WTC11 (cell line): ENCODE measurements at regions not wholly inside any gene's neighbourhood (a gene's known extent, or its start where the extent isn't known, plus 50 kb on each side); places are given as distances from the start of the nearest gene placed in this dataset.

Experiments
- ATAC-seq: fragments of 200-7000 bp; cut with Tn5 transposase; 2 replicates; pipeline ENCODE4 v1.10.0; 2021; ENCODE audit warnings: mild to moderate bottlenecking, moderate library complexity
- CTCF ChIA-PET: fragments of 300-600 bp; sonication (Branson Sonifier 250); formaldehyde crosslinking; loops from one replicate; lab custom pipeline; 2021; ENCODE audit warnings: antibody characterized with exemption; lab: Charles Lee
- POLR2A ChIA-PET: fragments of 350-600 bp; sonication (Branson Sonifier 250); formaldehyde crosslinking; loops from one replicate; lab custom pipeline; 2021; ENCODE audit warnings: antibody characterized with exemption; lab: Charles Lee
- DNase-seq: peaks from one replicate; pipeline ENCODE4 v3.0.0; 2021; ENCODE audit warnings: low spot score
- H3K27ac Mint-ChIP-seq: 2 replicates; pipeline ENCODE4 v1.8.0; 2021; ENCODE audit warnings: mixed read lengths
- H3K27me3 Mint-ChIP-seq: 2 replicates; pipeline ENCODE4 v1.8.0; 2021; ENCODE audit warnings: low read depth, mild to moderate bottlenecking, moderate library complexity, mixed read lengths
- H3K36me3 Mint-ChIP-seq: 2 replicates; pipeline ENCODE4 v1.8.0; 2021; ENCODE audit warnings: mixed read lengths
- H3K4me1 Mint-ChIP-seq: 2 replicates; pipeline ENCODE4 v1.8.0; 2022; ENCODE audit warnings: mixed read lengths
- H3K4me3 Mint-ChIP-seq: 2 replicates; pipeline ENCODE4 v1.8.0; 2021; ENCODE audit warnings: mild to moderate bottlenecking, moderate library complexity, mixed read lengths
- H3K9me3 Mint-ChIP-seq: 2 replicates; pipeline ENCODE4 v1.8.0; 2021; ENCODE audit warnings: mixed read lengths
- ATF1 ChIP-seq: sonication (generic); formaldehyde crosslinking; IDR thresholded peaks from 2 replicates; pipeline ENCODE4 v1.8.1; 2023; ENCODE audit warnings: mild to moderate bottlenecking, moderate library complexity, missing genetic modification reagents
- EMX1 ChIP-seq: fragments of 250-450 bp; sonication (Bioruptor Pico); IDR thresholded peaks from 2 replicates; pipeline ENCODE4 v1.8.0; 2021; ENCODE audit warnings: mild to moderate bottlenecking
- FOXJ3 ChIP-seq: sonication (generic); formaldehyde crosslinking; IDR thresholded peaks from 2 replicates; pipeline ENCODE4 v1.9.0; 2021; ENCODE audit warnings: missing genetic modification reagents, mild to moderate bottlenecking, borderline replicate concordance
- FOXP1 ChIP-seq: sonication (generic); formaldehyde crosslinking; IDR thresholded peaks from 2 replicates; pipeline ENCODE4 v1.8.0; 2022; ENCODE audit warnings: missing genetic modification reagents, mild to moderate bottlenecking, moderate library complexity, borderline replicate concordance
- KAT7 ChIP-seq: sonication (generic); formaldehyde crosslinking; IDR thresholded peaks from 2 replicates; pipeline ENCODE4 v1.8.1; 2023; ENCODE audit warnings: missing genetic modification reagents, mild to moderate bottlenecking, borderline replicate concordance
- NR2C2 ChIP-seq: sonication (generic); formaldehyde crosslinking; IDR thresholded peaks from 2 replicates; pipeline ENCODE4 v1.8.0; 2022; ENCODE audit warnings: mild to moderate bottlenecking, missing genetic modification reagents
- TEAD4 ChIP-seq: sonication (generic); formaldehyde crosslinking; IDR thresholded peaks from 2 replicates; pipeline ENCODE4 v1.8.0; 2022; ENCODE audit warnings: mild to moderate bottlenecking, missing genetic modification reagents
- TP53 ChIP-seq: sonication (generic); formaldehyde crosslinking; IDR thresholded peaks from 2 replicates; pipeline ENCODE4 v1.8.1; 2023; ENCODE audit warnings: mild to moderate bottlenecking, missing genetic modification reagents
- TF ChIP-seq, protein P1 (sequence below): sonication (generic); formaldehyde crosslinking; IDR thresholded peaks from 2 replicates; pipeline ENCODE4 v1.8.0; 2022; ENCODE audit warnings: missing genetic modification reagents
- TF ChIP-seq, protein P2 (sequence below): sonication (generic); formaldehyde crosslinking; IDR thresholded peaks from 2 replicates; pipeline ENCODE4 v1.8.0; 2023; ENCODE audit warnings: mild to moderate bottlenecking, missing genetic modification reagents
- TF ChIP-seq, protein P3 (sequence below): sonication (generic); formaldehyde crosslinking; IDR thresholded peaks from 2 replicates; pipeline ENCODE4 v1.8.1; 2023; ENCODE audit warnings: mild to moderate bottlenecking, missing genetic modification reagents
- TF ChIP-seq, protein P4 (sequence below): sonication (generic); formaldehyde crosslinking; conservative IDR thresholded peaks from 2 replicates; pipeline ENCODE4 v1.8.1; 2022; ENCODE audit warnings: mild to moderate bottlenecking, missing genetic modification reagents
- TF ChIP-seq, protein P5 (sequence below): sonication (generic); formaldehyde crosslinking; IDR thresholded peaks from 2 replicates; pipeline ENCODE4 v1.8.0; 2023; ENCODE audit warnings: missing genetic modification reagents

DNA sequence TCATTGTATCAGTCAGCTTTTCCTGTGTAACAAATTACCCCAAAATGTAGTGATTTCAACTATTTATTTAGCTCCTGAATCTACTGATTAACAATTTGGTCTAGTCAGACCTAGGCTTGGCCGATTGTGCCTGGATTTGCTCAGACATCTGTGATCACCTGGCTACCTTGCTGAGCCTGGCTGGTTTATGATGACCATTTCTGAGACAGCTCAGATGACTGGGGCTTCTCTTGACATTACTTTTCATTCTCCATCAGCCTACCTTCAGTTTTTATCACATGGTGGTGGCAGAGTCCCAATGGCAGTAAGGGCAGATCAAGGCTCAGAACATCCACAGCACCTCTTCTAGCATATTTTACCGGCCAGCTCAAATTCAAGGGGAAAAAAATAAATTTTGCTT, 286.3 kb downstream of the BTG1 start (continued):
- TF ChIP-seq, protein P1, sequence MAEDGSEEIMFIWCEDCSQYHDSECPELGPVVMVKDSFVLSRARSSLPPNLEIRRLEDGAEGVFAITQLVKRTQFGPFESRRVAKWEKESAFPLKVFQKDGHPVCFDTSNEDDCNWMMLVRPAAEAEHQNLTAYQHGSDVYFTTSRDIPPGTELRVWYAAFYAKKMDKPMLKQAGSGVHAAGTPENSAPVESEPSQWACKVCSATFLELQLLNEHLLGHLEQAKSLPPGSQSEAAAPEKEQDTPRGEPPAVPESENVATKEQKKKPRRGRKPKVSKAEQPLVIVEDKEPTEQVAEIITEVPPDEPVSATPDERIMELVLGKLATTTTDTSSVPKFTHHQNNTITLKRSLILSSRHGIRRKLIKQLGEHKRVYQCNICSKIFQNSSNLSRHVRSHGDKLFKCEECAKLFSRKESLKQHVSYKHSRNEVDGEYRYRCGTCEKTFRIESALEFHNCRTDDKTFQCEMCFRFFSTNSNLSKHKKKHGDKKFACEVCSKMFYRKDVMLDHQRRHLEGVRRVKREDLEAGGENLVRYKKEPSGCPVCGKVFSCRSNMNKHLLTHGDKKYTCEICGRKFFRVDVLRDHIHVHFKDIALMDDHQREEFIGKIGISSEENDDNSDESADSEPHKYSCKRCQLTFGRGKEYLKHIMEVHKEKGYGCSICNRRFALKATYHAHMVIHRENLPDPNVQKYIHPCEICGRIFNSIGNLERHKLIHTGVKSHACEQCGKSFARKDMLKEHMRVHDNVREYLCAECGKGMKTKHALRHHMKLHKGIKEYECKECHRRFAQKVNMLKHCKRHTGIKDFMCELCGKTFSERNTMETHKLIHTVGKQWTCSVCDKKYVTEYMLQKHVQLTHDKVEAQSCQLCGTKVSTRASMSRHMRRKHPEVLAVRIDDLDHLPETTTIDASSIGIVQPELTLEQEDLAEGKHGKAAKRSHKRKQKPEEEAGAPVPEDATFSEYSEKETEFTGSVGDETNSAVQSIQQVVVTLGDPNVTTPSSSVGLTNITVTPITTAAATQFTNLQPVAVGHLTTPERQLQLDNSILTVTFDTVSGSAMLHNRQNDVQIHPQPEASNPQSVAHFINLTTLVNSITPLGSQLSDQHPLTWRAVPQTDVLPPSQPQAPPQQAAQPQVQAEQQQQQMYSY: no peak
- TF ChIP-seq TEAD4 (CRISPR knock-in tag): no peak
- no peak for TF ChIP-seq FOXJ3 (CRISPR knock-in tag)
- no peak for TF ChIP-seq KAT7 (CRISPR knock-in tag)
- TF ChIP-seq, protein P2, sequence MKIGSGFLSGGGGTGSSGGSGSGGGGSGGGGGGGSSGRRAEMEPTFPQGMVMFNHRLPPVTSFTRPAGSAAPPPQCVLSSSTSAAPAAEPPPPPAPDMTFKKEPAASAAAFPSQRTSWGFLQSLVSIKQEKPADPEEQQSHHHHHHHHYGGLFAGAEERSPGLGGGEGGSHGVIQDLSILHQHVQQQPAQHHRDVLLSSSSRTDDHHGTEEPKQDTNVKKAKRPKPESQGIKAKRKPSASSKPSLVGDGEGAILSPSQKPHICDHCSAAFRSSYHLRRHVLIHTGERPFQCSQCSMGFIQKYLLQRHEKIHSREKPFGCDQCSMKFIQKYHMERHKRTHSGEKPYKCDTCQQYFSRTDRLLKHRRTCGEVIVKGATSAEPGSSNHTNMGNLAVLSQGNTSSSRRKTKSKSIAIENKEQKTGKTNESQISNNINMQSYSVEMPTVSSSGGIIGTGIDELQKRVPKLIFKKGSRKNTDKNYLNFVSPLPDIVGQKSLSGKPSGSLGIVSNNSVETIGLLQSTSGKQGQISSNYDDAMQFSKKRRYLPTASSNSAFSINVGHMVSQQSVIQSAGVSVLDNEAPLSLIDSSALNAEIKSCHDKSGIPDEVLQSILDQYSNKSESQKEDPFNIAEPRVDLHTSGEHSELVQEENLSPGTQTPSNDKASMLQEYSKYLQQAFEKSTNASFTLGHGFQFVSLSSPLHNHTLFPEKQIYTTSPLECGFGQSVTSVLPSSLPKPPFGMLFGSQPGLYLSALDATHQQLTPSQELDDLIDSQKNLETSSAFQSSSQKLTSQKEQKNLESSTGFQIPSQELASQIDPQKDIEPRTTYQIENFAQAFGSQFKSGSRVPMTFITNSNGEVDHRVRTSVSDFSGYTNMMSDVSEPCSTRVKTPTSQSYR (CRISPR knock-in tag): no peak
- TF ChIP-seq EMX1 (CRISPR knock-in tag): no peak

DNA sequence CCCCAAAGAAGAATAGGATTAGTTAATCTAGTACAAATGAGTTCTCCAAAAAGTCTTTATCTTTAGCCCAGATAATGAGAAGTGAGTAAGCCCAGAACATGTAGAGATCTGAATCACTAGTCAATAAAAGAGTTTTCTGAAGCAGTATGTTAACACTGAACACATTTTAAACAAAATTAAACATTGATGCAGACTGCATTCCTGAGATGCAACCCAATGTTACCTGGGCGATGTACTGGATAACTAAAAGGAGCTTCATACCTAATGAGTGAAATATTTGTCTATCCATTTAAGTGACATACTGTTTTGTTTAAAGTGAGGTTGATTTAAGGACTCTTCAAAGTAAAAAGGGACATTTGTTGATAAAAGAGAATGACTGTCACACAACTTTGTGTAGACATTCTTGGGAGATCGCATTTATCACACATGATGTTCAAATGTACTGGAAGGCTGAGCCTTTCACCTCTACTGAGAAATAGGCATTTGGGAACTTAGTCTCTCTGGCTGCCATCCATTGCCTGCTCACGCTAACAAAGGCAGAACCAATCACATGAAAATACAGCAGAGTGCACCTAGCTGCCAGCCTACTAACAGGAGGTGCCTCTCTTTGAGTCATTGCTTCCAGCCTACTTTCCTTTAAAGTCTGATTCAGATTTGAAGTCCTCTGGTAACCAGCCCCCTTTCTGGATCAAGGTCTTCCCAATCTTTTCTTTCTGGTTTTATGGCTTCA, 287.7 kb downstream of the BTG1 start:
- no peak for ATAC-seq
- TF ChIP-seq NR2C2 (CRISPR knock-in tag): no peak
- TF ChIP-seq, protein P3, sequence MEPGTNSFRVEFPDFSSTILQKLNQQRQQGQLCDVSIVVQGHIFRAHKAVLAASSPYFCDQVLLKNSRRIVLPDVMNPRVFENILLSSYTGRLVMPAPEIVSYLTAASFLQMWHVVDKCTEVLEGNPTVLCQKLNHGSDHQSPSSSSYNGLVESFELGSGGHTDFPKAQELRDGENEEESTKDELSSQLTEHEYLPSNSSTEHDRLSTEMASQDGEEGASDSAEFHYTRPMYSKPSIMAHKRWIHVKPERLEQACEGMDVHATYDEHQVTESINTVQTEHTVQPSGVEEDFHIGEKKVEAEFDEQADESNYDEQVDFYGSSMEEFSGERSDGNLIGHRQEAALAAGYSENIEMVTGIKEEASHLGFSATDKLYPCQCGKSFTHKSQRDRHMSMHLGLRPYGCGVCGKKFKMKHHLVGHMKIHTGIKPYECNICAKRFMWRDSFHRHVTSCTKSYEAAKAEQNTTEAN (CRISPR knock-in tag): no peak
- no peak for TF ChIP-seq TP53
- TF ChIP-seq ATF1: no peak
- TF ChIP-seq, protein P4, sequence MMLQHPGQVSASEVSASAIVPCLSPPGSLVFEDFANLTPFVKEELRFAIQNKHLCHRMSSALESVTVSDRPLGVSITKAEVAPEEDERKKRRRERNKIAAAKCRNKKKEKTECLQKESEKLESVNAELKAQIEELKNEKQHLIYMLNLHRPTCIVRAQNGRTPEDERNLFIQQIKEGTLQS: no peak
- TF ChIP-seq FOXP1 (CRISPR knock-in tag): no peak
- TF ChIP-seq, protein P5, sequence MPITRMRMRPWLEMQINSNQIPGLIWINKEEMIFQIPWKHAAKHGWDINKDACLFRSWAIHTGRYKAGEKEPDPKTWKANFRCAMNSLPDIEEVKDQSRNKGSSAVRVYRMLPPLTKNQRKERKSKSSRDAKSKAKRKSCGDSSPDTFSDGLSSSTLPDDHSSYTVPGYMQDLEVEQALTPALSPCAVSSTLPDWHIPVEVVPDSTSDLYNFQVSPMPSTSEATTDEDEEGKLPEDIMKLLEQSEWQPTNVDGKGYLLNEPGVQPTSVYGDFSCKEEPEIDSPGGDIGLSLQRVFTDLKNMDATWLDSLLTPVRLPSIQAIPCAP (CRISPR knock-in tag): no peak
- TF ChIP-seq, protein P1: no peak
- TF ChIP-seq, all 79 proteins: peak for 0
- ChIA-PET POLR2A (no interaction called here), CTCF (no interaction called here)
- Mint-ChIP-seq H3K36me3 (no peaks in the 10 kb centered on the region), H3K4me1 (0 out of 2 replicates have a peak, but pooled peaks cover 3% of the 10 kb centered on the region), H3K27ac (no peak overlapping the region), H3K4me3 (no peak overlapping the region), H3K27me3 (no peaks in the 10 kb centered on the region), H3K9me3 (no peaks in the 10 kb centered on the region)
- no peak for DNase-seq
